ENCODE measurements at regions not wholly inside any gene's neighbourhood (a gene's known extent, or its start where the extent isn't known, plus 50 kb on each side); places are given as distances from the start of the nearest gene placed in this dataset.

- Histone ChIP-seq H3K27me3 (ENCODE audit: low read depth, low read length) (no peaks in the 10 kb centered on the region), H3K4me1 (ENCODE audit: control insufficient read depth in 1 of 2, insufficient read depth in 2 of 2, low read length in 2 of 2) (no peaks in the 10 kb centered on the region), H3K9me3 (ENCODE audit: control insufficient read depth in 1 of 2, low read length in 2 of 2) (no peaks in the 10 kb centered on the region), H3K27ac (ENCODE audit: low read length) (no peak overlapping the region), H3K4me3 (ENCODE audit: low read depth in 1 of 2, low read length in 2 of 2) (no peak overlapping the region), H3K36me3 (ENCODE audit: control insufficient read depth in 1 of 2, insufficient read depth in 2 of 2, low read length in 2 of 2) (peaks cover 0 to 3% of the 10 kb centered on the region in 2 donors)
These were observed 210.1 kb upstream of the RND3 start for GRCh38 chr2:150697596-150697995.

DNA sequence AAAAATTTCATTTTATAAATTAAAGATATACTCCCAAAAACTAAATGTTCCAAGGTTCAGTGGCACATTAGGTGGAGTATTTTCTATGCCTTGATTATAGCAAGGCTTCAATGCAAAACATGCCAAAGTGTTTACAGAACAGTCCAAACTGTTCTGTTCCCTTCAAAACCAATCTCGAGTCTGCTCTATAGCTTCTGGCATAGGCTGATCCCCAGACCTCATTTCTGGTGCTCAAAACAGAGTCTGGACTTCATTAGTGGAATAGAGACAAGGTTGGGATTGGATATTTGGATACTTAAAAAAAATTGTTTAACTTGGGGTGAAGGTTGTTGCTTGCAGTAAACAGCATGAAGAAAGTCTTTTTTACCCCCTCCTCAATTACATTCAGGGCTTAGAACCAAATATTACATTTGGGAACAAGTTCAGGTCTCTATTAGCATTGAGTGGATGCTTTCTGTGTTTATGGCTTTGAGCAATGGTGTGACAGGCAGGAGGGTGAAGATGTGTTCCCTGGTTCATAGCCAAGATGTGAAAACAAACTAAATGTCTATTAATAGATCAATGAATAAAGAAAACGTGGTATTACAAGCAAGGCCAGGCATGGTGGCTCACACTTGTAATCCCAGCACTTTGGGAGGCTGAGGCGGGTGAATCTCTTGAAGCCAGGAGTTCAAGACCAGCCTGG lies 208.1 kb upstream of the RND3 start:
- no peaks in the 10 kb centered on the region for H3K4me1 ChIP-seq (ENCODE audit: control insufficient read depth in 1 of 2, insufficient read depth in 2 of 2, low read length in 2 of 2)
- H3K9me3 ChIP-seq (ENCODE audit: control insufficient read depth in 1 of 2, low read length in 2 of 2): no peaks in the 10 kb centered on the region
- H3K27ac ChIP-seq (ENCODE audit: low read length): no peak overlapping the region
- H3K27me3 ChIP-seq (ENCODE audit: low read depth, low read length): no peaks in the 10 kb centered on the region
- H3K4me3 ChIP-seq (ENCODE audit: low read depth in 1 of 2, low read length in 2 of 2): no peak overlapping the region
- peaks cover 0 to 3% of the 10 kb centered on the region in 2 donors for H3K36me3 ChIP-seq (ENCODE audit: control insufficient read depth in 1 of 2, insufficient read depth in 2 of 2, low read length in 2 of 2)

GRCh38 chr2:150693556-150693955 lies 206.1 kb upstream of the RND3 start:
- Histone ChIP-seq H3K27me3 (ENCODE audit: low read depth, low read length) (no peaks in the 10 kb centered on the region), H3K36me3 (ENCODE audit: control insufficient read depth in 1 of 2, insufficient read depth in 2 of 2, low read length in 2 of 2) (peaks cover 0 to 3% of the 10 kb centered on the region in 2 donors), H3K4me3 (ENCODE audit: low read depth in 1 of 2, low read length in 2 of 2) (no peak overlapping the region), H3K4me1 (ENCODE audit: control insufficient read depth in 1 of 2, insufficient read depth in 2 of 2, low read length in 2 of 2) (no peaks in the 10 kb centered on the region), H3K9me3 (ENCODE audit: control insufficient read depth in 1 of 2, low read length in 2 of 2) (no peaks in the 10 kb centered on the region), H3K27ac (ENCODE audit: low read length) (no peak overlapping the region)

- H3K27me3 ChIP-seq (ENCODE audit: low read depth, low read length): no peaks in the 10 kb centered on the region
- H3K27ac ChIP-seq (ENCODE audit: low read length): no peak overlapping the region
- no peaks in the 10 kb centered on the region for H3K9me3 ChIP-seq (ENCODE audit: control insufficient read depth in 1 of 2, low read length in 2 of 2)
- H3K36me3 ChIP-seq (ENCODE audit: control insufficient read depth in 1 of 2, insufficient read depth in 2 of 2, low read length in 2 of 2): no peaks in the 10 kb centered on the region
- no peak overlapping the region for H3K4me3 ChIP-seq (ENCODE audit: low read depth in 1 of 2, low read length in 2 of 2)
- no peaks in the 10 kb centered on the region for H3K4me1 ChIP-seq (ENCODE audit: control insufficient read depth in 1 of 2, insufficient read depth in 2 of 2, low read length in 2 of 2)
These were observed 203.4 kb upstream of the RND3 start for GRCh38 chr2:150690870-150691269.

DNA sequence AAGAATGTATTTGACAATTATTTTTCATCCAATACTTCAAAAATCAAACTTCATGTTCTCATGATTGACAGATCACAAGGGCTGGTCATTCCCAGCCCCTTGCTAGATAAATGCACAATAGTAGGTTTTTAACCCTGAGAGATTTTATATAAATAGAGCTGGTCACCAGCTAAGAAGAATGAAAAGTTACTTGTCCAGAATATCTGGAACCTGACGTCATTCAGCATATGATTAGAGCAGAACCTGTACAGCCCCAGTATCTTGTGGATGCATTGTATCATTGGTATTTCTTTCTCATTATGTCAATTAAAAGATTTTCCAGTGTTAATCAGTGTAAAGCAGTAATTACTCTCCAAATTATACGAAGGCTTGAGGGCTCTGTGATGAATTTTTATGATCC lies 202.8 kb upstream of the RND3 start:
- H3K36me3 ChIP-seq (ENCODE audit: control insufficient read depth in 1 of 2, insufficient read depth in 2 of 2, low read length in 2 of 2): no peaks in the 10 kb centered on the region

DNA sequence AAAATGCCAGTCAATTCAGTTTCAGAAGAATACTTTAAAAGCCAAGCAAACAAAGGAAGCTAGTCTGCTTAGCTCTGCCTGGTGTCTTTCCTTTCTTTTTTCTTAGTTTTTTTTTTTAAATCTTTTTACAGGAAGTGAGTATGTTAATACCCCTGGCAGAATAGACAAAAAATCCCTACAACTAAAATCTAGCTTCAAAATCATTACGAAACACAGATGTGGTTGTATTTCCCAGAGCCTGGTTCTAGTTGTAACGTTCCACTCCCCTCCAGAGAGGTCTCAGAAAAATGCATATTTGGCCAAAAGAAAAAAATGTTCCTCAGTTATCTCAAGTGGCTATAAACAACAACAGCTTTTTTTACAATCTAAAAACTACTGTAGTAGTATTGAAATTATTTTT lies 202.1 kb upstream of the RND3 start:
- H3K9me3 ChIP-seq (ENCODE audit: control insufficient read depth in 1 of 2, low read length in 2 of 2): no peaks in the 10 kb centered on the region
- no peaks in the 10 kb centered on the region for H3K4me1 ChIP-seq (ENCODE audit: control insufficient read depth in 1 of 2, insufficient read depth in 2 of 2, low read length in 2 of 2)
- no peak overlapping the region for H3K27ac ChIP-seq (ENCODE audit: low read length)
- H3K27me3 ChIP-seq (ENCODE audit: low read depth, low read length): no peaks in the 10 kb centered on the region
- H3K36me3 ChIP-seq (ENCODE audit: control insufficient read depth in 1 of 2, insufficient read depth in 2 of 2, low read length in 2 of 2): no peaks in the 10 kb centered on the region
- H3K4me3 ChIP-seq (ENCODE audit: low read depth in 1 of 2, low read length in 2 of 2): no peak overlapping the region

More for the DNA sequence above, 202.8 kb upstream of the RND3 start:
- no peak overlapping the region for H3K27ac ChIP-seq (ENCODE audit: low read length)
- no peaks in the 10 kb centered on the region for H3K4me1 ChIP-seq (ENCODE audit: control insufficient read depth in 1 of 2, insufficient read depth in 2 of 2, low read length in 2 of 2)
- no peak overlapping the region for H3K4me3 ChIP-seq (ENCODE audit: low read depth in 1 of 2, low read length in 2 of 2)
- no peaks in the 10 kb centered on the region for H3K27me3 ChIP-seq (ENCODE audit: low read depth, low read length)
- no peaks in the 10 kb centered on the region for H3K9me3 ChIP-seq (ENCODE audit: control insufficient read depth in 1 of 2, low read length in 2 of 2)

- Histone ChIP-seq H3K36me3 (ENCODE audit: control insufficient read depth in 1 of 2, insufficient read depth in 2 of 2, low read length in 2 of 2) (no peaks in the 10 kb centered on the region), H3K4me3 (ENCODE audit: low read depth in 1 of 2, low read length in 2 of 2) (no peak overlapping the region), H3K4me1 (ENCODE audit: control insufficient read depth in 1 of 2, insufficient read depth in 2 of 2, low read length in 2 of 2) (no peaks in the 10 kb centered on the region), H3K27me3 (ENCODE audit: low read depth, low read length) (no peaks in the 10 kb centered on the region), H3K27ac (ENCODE audit: low read length) (no peak overlapping the region), H3K9me3 (ENCODE audit: control insufficient read depth in 1 of 2, low read length in 2 of 2) (no peaks in the 10 kb centered on the region)
These were observed 200.5 kb upstream of the RND3 start for GRCh38 chr2:150688016-150688415.

DNA sequence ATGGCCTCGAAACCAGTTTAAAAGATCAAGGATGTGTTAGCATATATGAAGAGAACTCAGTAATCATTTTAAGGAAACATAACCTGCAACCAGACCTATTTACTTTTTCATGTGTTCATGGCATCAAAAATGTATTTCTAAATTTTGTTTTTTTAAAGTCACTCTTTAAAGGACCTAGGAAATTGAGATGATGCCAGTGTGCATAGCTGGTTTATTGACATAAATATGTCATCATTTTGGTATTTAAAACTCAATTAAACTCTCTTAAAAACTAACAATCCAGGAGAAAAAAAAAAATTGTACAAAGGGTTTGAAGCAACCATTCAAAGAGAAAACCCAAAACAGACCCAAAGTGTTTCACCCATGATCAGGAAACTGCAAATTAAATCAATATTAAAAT lies 198.9 kb upstream of the RND3 start:
- Histone ChIP-seq H3K27ac (ENCODE audit: low read length) (no peak overlapping the region), H3K9me3 (ENCODE audit: control insufficient read depth in 1 of 2, low read length in 2 of 2) (no peaks in the 10 kb centered on the region), H3K36me3 (ENCODE audit: control insufficient read depth in 1 of 2, insufficient read depth in 2 of 2, low read length in 2 of 2) (no peaks in the 10 kb centered on the region), H3K27me3 (ENCODE audit: low read depth, low read length) (no peaks in the 10 kb centered on the region), H3K4me1 (ENCODE audit: control insufficient read depth in 1 of 2, insufficient read depth in 2 of 2, low read length in 2 of 2) (no peaks in the 10 kb centered on the region), H3K4me3 (ENCODE audit: low read depth in 1 of 2, low read length in 2 of 2) (no peak overlapping the region)

GRCh38 chr2:150681120-150681804 lies 193.8 kb upstream of the RND3 start:
- no peak overlapping the region for H3K27ac ChIP-seq (ENCODE audit: low read length)
- no peaks in the 10 kb centered on the region for H3K36me3 ChIP-seq (ENCODE audit: control insufficient read depth in 1 of 2, insufficient read depth in 2 of 2, low read length in 2 of 2)
- H3K27me3 ChIP-seq (ENCODE audit: low read depth, low read length): no peaks in the 10 kb centered on the region
- no peaks in the 10 kb centered on the region for H3K4me1 ChIP-seq (ENCODE audit: control insufficient read depth in 1 of 2, insufficient read depth in 2 of 2, low read length in 2 of 2)
- no peaks in the 10 kb centered on the region for H3K9me3 ChIP-seq (ENCODE audit: control insufficient read depth in 1 of 2, low read length in 2 of 2)
- H3K4me3 ChIP-seq (ENCODE audit: low read depth in 1 of 2, low read length in 2 of 2): no peak overlapping the region

DNA sequence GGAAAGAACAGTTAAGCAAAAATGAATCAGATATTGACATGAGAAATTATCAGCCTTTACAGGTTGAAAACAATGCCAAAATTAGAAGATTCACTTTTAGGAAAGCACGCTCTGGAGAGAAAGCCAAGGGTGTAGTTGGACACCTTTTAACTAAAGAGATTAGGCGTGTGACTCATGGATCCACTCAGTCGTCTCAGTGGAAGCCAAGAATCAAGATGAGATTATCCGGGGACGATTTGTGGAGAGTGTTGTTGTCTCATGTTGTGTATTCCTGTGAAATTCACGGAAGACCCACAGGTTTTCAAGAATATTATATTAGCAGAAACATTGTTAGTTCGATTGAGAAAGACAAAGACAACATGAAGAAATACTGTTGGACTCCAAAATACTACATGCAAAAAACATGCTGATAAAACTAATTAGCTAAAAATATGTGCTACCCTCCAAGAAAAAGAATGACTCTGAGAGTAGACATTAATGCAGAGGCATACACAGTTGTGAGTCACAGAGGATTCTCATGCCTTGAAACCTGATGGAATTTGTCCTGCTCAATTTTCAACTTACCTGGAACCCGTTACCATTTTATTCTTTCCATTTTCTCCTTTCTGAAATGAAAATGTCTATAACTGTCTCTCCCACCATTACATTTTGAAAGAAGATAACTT lies 192.1 kb upstream of the RND3 start:
- no peaks in the 10 kb centered on the region for H3K27me3 ChIP-seq (ENCODE audit: low read depth, low read length)
- H3K4me1 ChIP-seq (ENCODE audit: control insufficient read depth in 1 of 2, insufficient read depth in 2 of 2, low read length in 2 of 2): no peaks in the 10 kb centered on the region
- no peaks in the 10 kb centered on the region for H3K36me3 ChIP-seq (ENCODE audit: control insufficient read depth in 1 of 2, insufficient read depth in 2 of 2, low read length in 2 of 2)
- H3K9me3 ChIP-seq (ENCODE audit: control insufficient read depth in 1 of 2, low read length in 2 of 2): no peaks in the 10 kb centered on the region
- H3K27ac ChIP-seq (ENCODE audit: low read length): no peak overlapping the region
- H3K4me3 ChIP-seq (ENCODE audit: low read depth in 1 of 2, low read length in 2 of 2): no peak overlapping the region

DNA sequence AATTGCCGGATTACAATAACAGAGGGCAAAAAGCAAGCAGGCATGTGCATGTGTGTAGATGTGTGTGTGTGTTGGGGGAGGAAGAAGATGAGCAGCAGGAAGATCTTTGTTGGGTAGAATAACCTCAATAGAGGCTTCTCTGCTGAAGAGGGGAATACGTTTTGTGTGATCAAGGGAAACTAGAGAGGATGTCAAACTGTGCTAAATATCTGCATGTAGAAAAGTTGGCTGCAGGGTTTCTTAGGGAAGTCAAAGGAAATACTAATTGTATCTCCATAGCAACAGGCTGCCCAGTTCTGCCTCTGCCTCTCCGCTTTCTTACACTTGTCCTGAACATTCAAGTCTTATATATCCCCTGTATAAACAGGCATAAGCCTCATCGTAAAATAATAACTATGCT lies 190.1 kb upstream of the RND3 start:
- H3K4me1 ChIP-seq (ENCODE audit: control insufficient read depth in 1 of 2, insufficient read depth in 2 of 2, low read length in 2 of 2): no peaks in the 10 kb centered on the region
- no peaks in the 10 kb centered on the region for H3K9me3 ChIP-seq (ENCODE audit: control insufficient read depth in 1 of 2, low read length in 2 of 2)
- H3K4me3 ChIP-seq (ENCODE audit: low read depth in 1 of 2, low read length in 2 of 2): no peak overlapping the region
- H3K36me3 ChIP-seq (ENCODE audit: control insufficient read depth in 1 of 2, insufficient read depth in 2 of 2, low read length in 2 of 2): no peaks in the 10 kb centered on the region
- no peaks in the 10 kb centered on the region for H3K27me3 ChIP-seq (ENCODE audit: low read depth, low read length)
- no peak overlapping the region for H3K27ac ChIP-seq (ENCODE audit: low read length)

All from muscle layer of duodenum (tissue), 2 donors.